Immature natural killer cell (primary cell): ENCODE measurements at regions not wholly inside any gene's neighbourhood (a gene's known extent, or its start where the extent isn't known, plus 50 kb on each side); places are given as distances from the start of the nearest gene placed in this dataset.

ENCODE experiments used
- DNase-seq, 3 donors: peaks; one replicate each; pipeline ENCODE4 v3.0.0; 2022; ENCODE audit warnings: mixed read lengths in 1 of 3
- H3K27ac Mint-ChIP-seq, 6 donors: one replicate each; pipeline ENCODE4 v1.8.0; 2020; ENCODE audit warnings: mixed read lengths in 6 of 6, mild to moderate bottlenecking in 5 of 6, inconsistent platforms in 4 of 6, moderate library complexity in 3 of 6
- H3K27me3 Mint-ChIP-seq, 3 donors: one replicate each; pipeline ENCODE4 v1.8.0; 2020 to 2021; ENCODE audit warnings: low read depth in 3 of 3, mild to moderate bottlenecking in 3 of 3, mixed read lengths in 3 of 3, moderate library complexity in 3 of 3, inconsistent platforms in 1 of 3
- H3K36me3 Mint-ChIP-seq, 3 donors: one replicate each; pipeline ENCODE4 v1.8.0; 2020; ENCODE audit warnings: mixed read lengths in 3 of 3, inconsistent platforms in 2 of 3, mild to moderate bottlenecking in 2 of 3
- H3K4me1 Mint-ChIP-seq, 2 donors: one replicate each; pipeline ENCODE4 v1.8.0; 2020; ENCODE audit warnings: inconsistent platforms in 2 of 2, mild to moderate bottlenecking in 2 of 2, mixed read lengths in 2 of 2, moderate library complexity in 1 of 2
- H3K4me3 Mint-ChIP-seq, 5 donors: one replicate each; pipeline ENCODE4 v1.8.0; 2020; ENCODE audit warnings: mild to moderate bottlenecking in 5 of 5, mixed read lengths in 5 of 5, inconsistent platforms in 3 of 5, moderate library complexity in 3 of 5
- H3K9me3 Mint-ChIP-seq, 6 donors: one replicate each; pipeline ENCODE4 v1.8.0; 2020; ENCODE audit warnings: mild to moderate bottlenecking in 6 of 6, mixed read lengths in 6 of 6, inconsistent platforms in 4 of 6, moderate library complexity in 3 of 6

- DNase-seq: no peak
- H3K4me1 Mint-ChIP-seq: no peaks in the 10 kb centered on the region
- H3K27me3 Mint-ChIP-seq: peaks cover 0 to 19% (median 6%) of the 10 kb centered on the region in 3 donors
- peaks cover 0 to 10% (median under 1%) of the 10 kb centered on the region in 6 donors for H3K9me3 Mint-ChIP-seq
- H3K4me3 Mint-ChIP-seq: no peak overlapping the region
- no peaks in the 10 kb centered on the region for H3K36me3 Mint-ChIP-seq
- no peak overlapping the region for H3K27ac Mint-ChIP-seq
Measured at GRCh38 chr3:124299831-124300230, 307.9 kb upstream of the ROPN1 start.

- no peaks in the 10 kb centered on the region for H3K36me3 Mint-ChIP-seq
- DNase-seq: no peak
- no peak overlapping the region for H3K27ac Mint-ChIP-seq
- H3K4me1 Mint-ChIP-seq: no peaks in the 10 kb centered on the region
- H3K27me3 Mint-ChIP-seq: peaks cover 0 to 19% (median 6%) of the 10 kb centered on the region in 3 donors
- no peak overlapping the region for H3K4me3 Mint-ChIP-seq
- H3K9me3 Mint-ChIP-seq: peaks cover 0 to 12% (median 1%) of the 10 kb centered on the region in 6 donors
Measured at GRCh38 chr3:124300416-124300815, 308.5 kb upstream of the ROPN1 start.

- Mint-ChIP-seq H3K9me3 (peaks cover 8 to 28% (median 11%) of the 10 kb centered on the region in 6 donors), H3K27me3 (peaks cover 0 to 7% (median 2%) of the 10 kb centered on the region in 3 donors), H3K4me3 (no peak overlapping the region), H3K36me3 (no peaks in the 10 kb centered on the region), H3K4me1 (no peaks in the 10 kb centered on the region), H3K27ac (no peak overlapping the region)
- DNase-seq: no peak
Measured at GRCh38 chr3:124303305-124303910, 311.5 kb upstream of the ROPN1 start.

- Mint-ChIP-seq H3K4me3 (no peak overlapping the region), H3K27ac (no peak overlapping the region), H3K36me3 (no peaks in the 10 kb centered on the region), H3K27me3 (peaks cover under 1% of the 10 kb centered on the region in 3 donors), H3K4me1 (no peaks in the 10 kb centered on the region), H3K9me3 (peaks cover 5 to 28% (median 11%) of the 10 kb centered on the region in 6 donors)
- no peak for DNase-seq
Measured at GRCh38 chr3:124306665-124307064, 314.7 kb upstream of the ROPN1 start.

GRCh38 chr3:124313621-124314020, 321.7 kb upstream of the ROPN1 start:
- Mint-ChIP-seq H3K27ac (no peak overlapping the region), H3K4me3 (no peak overlapping the region), H3K27me3 (peaks cover 2 to 3% (median 2%) of the 10 kb centered on the region in 3 donors), H3K36me3 (no peaks in the 10 kb centered on the region), H3K4me1 (no peaks in the 10 kb centered on the region), H3K9me3 (peaks cover 0 to 2% (median 0%) of the 10 kb centered on the region in 6 donors)
- DNase-seq: no peak

GRCh38 chr3:124315215-124316033, 323.5 kb upstream of the ROPN1 start:
- Mint-ChIP-seq H3K27me3 (peaks cover 2 to 4% (median 3%) of the 10 kb centered on the region in 3 donors), H3K27ac (no peak overlapping the region), H3K4me3 (no peak overlapping the region), H3K9me3 (peaks cover 0 to 2% (median 0%) of the 10 kb centered on the region in 6 donors), H3K36me3 (no peaks in the 10 kb centered on the region), H3K4me1 (no peaks in the 10 kb centered on the region)
- no peak for DNase-seq

- Mint-ChIP-seq H3K27ac (no peak overlapping the region), H3K4me3 (no peak overlapping the region), H3K4me1 (no peaks in the 10 kb centered on the region), H3K9me3 (peaks cover 0 to 2% (median 0%) of the 10 kb centered on the region in 6 donors), H3K36me3 (no peaks in the 10 kb centered on the region), H3K27me3 (peaks cover 2 to 4% (median 3%) of the 10 kb centered on the region in 3 donors)
- DNase-seq: no peak
Measured at GRCh38 chr3:124316034-124316287, 324.0 kb upstream of the ROPN1 start.

GRCh38 chr3:124318014-124318413, 326.1 kb upstream of the ROPN1 start:
- Mint-ChIP-seq H3K9me3 (peaks cover 0 to 2% (median 0%) of the 10 kb centered on the region in 6 donors), H3K4me1 (no peaks in the 10 kb centered on the region), H3K27ac (no peak overlapping the region), H3K36me3 (no peaks in the 10 kb centered on the region), H3K27me3 (peaks cover 0 to 2% (median 0%) of the 10 kb centered on the region in 3 donors), H3K4me3 (no peak overlapping the region)
- no peak for DNase-seq

- H3K27me3 Mint-ChIP-seq: peaks cover 0 to 2% (median 0%) of the 10 kb centered on the region in 3 donors
- DNase-seq: no peak
- H3K4me3 Mint-ChIP-seq: no peak overlapping the region
- H3K9me3 Mint-ChIP-seq: peaks cover 0 to 2% (median 0%) of the 10 kb centered on the region in 6 donors
- H3K36me3 Mint-ChIP-seq: no peaks in the 10 kb centered on the region
- H3K4me1 Mint-ChIP-seq: no peaks in the 10 kb centered on the region
- H3K27ac Mint-ChIP-seq: no peak overlapping the region
Measured at GRCh38 chr3:124318656-124319055, 326.7 kb upstream of the ROPN1 start.

GRCh38 chr3:124320976-124321375, 329.1 kb upstream of the ROPN1 start:
- Mint-ChIP-seq H3K4me1 (no peaks in the 10 kb centered on the region), H3K4me3 (no peak overlapping the region), H3K9me3 (no peaks in the 10 kb centered on the region), H3K27ac (no peak overlapping the region), H3K36me3 (no peaks in the 10 kb centered on the region), H3K27me3 (peaks cover 0 to 4% (median 0%) of the 10 kb centered on the region in 3 donors)
- no peak for DNase-seq

- DNase-seq: no peak
- Mint-ChIP-seq H3K4me3 (no peak overlapping the region), H3K36me3 (no peaks in the 10 kb centered on the region), H3K27ac (no peak overlapping the region), H3K27me3 (peaks cover 0 to 4% (median 0%) of the 10 kb centered on the region in 3 donors), H3K4me1 (no peaks in the 10 kb centered on the region), H3K9me3 (no peaks in the 10 kb centered on the region)
Measured at GRCh38 chr3:124322309-124322880, 330.5 kb upstream of the ROPN1 start.

GRCh38 chr3:124322966-124323365, 331.0 kb upstream of the ROPN1 start:
- H3K27me3 Mint-ChIP-seq: peaks cover 0 to 4% (median 0%) of the 10 kb centered on the region in 3 donors
- no peaks in the 10 kb centered on the region for H3K4me1 Mint-ChIP-seq
- H3K4me3 Mint-ChIP-seq: no peak overlapping the region
- H3K27ac Mint-ChIP-seq: no peak overlapping the region
- DNase-seq: no peak
- H3K36me3 Mint-ChIP-seq: no peaks in the 10 kb centered on the region
- H3K9me3 Mint-ChIP-seq: no peaks in the 10 kb centered on the region

- H3K9me3 Mint-ChIP-seq: no peaks in the 10 kb centered on the region
- no peaks in the 10 kb centered on the region for H3K4me1 Mint-ChIP-seq
- no peak overlapping the region for H3K27ac Mint-ChIP-seq
- no peak overlapping the region for H3K4me3 Mint-ChIP-seq
- no peaks in the 10 kb centered on the region for H3K36me3 Mint-ChIP-seq
- peaks cover 0 to 3% (median 0%) of the 10 kb centered on the region in 3 donors for H3K27me3 Mint-ChIP-seq
- no peak for DNase-seq
Measured at GRCh38 chr3:124325248-124325647, 333.3 kb upstream of the ROPN1 start.

GRCh38 chr3:124329723-124330122, 337.8 kb upstream of the ROPN1 start:
- no peak overlapping the region for H3K4me3 Mint-ChIP-seq
- no peak overlapping the region for H3K27ac Mint-ChIP-seq
- peaks cover 0 to 5% (median 2%) of the 10 kb centered on the region in 3 donors for H3K27me3 Mint-ChIP-seq

More at GRCh38 chr3:124329723-124330122, 337.8 kb upstream of the ROPN1 start:
- Mint-ChIP-seq H3K36me3 (no peaks in the 10 kb centered on the region), H3K4me1 (no peaks in the 10 kb centered on the region), H3K9me3 (no peaks in the 10 kb centered on the region)
- no peak for DNase-seq
